Transverse colon (tissue), 4 donors: ENCODE measurements at regions not wholly inside any gene's neighbourhood (a gene's known extent, or its start where the extent isn't known, plus 50 kb on each side); places are given as distances from the start of the nearest gene placed in this dataset.

ENCODE experiments used
- DNase-seq: peaks from one replicate; pipeline ENCODE4 v3.0.0-alpha.2; 2019
- H3K27ac ChIP-seq, 4 donors: fragments of 200-600 bp; sonication (generic); 2 replicates each; pipeline ENCODE4 v1.5.1; 2016 to 2018; ENCODE audit warnings: inconsistent platforms in 4 of 4
- H3K27me3 ChIP-seq: fragments of 200-600 bp; sonication (generic); 2 replicates; pipeline ENCODE4 v1.5.1; 2017; ENCODE audit warnings: inconsistent platforms
- H3K36me3 ChIP-seq, 4 donors: fragments of 200-600 bp; sonication (generic); 2 replicates each; pipeline ENCODE4 v1.5.1; 2017 to 2019; ENCODE audit warnings: inconsistent platforms in 4 of 4
- H3K4me1 ChIP-seq, 4 donors: fragments of 200-600 bp; sonication (generic); 2 replicates each; pipeline ENCODE4 v1.5.1; 2017 to 2020; ENCODE audit warnings: inconsistent platforms in 4 of 4
- H3K4me3 ChIP-seq, 4 donors: fragments of 200-600 bp; sonication (generic); 1 replicate in 1 of 4; 2 replicates in 3 of 4; pipeline versions ENCODE4 v1.5.1 to v1.6.1; 2017 to 2019; ENCODE audit warnings: inconsistent platforms in 4 of 4
- H3K9me3 ChIP-seq, 2 donors: fragments of 200-600 bp; sonication (generic); 2 replicates each; pipeline ENCODE4 v1.5.1; 2017 to 2019; ENCODE audit warnings: inconsistent platforms in 2 of 2
- EP300 ChIP-seq: sonication (generic); formaldehyde crosslinking; IDR thresholded peaks from one replicate; pipeline ENCODE4 v1.6.1; 2017; ENCODE audit warnings: antibody characterized with exemption, low read depth
- POLR2A ChIP-seq: fragments of 450-650 bp; IDR thresholded peaks from one replicate; pipeline ENCODE4 v1.6.1; 2016; ENCODE audit warnings: antibody characterized with exemption, mild to moderate bottlenecking, moderate library complexity
- POLR2AphosphoS5 ChIP-seq, 3 donors: sonication (generic); formaldehyde crosslinking; IDR thresholded peaks; one replicate each; pipeline ENCODE4 v1.6.1; 2016; ENCODE audit warnings: antibody characterized with exemption in 3 of 3
- WGBS, 2 donors: methylation state at CpG; one replicate each; pipeline ENCODE4 v1.1.5; 2018; ENCODE audit warnings: low coverage in 1 of 2; 5-methylcytosine and 5-hydroxymethylcytosine counted together
- in situ Hi-C, 4 donors: fragments of 200-750 bp; cut with MboI; loops; one replicate each; pipeline versions ENCODE4 v1.15.0 to v1.15.1; 2017; ENCODE audit warnings: low sequenced_read_pairs in 3 of 4, low pct_ligation_motif_present in 1 of 4, low pct_unique_long_range_greater_than_20kb in 1 of 4
- intact Hi-C: fragments of 100-400 bp; cut with DNase I; formaldehyde crosslinking; loops from one replicate; pipeline ENCODE4 v1.15.1; 2023; ENCODE audit warnings: low total_unique reads
- TF ChIP-seq, protein P1 (sequence below), 5 experiments: fragments of 200-600 bp in 3 of 5; fragments of 450-650 bp in 2 of 5; sonication (generic) in 3 of 5; IDR thresholded peaks; 1 replicate in 2 of 5; 2 replicates in 3 of 5; pipeline ENCODE4 v1.5.1; 2016 to 2017; ENCODE audit warnings: antibody characterized with exemption in 5 of 5, inconsistent platforms in 3 of 5, mild to moderate bottlenecking in 2 of 5, moderate library complexity in 1 of 5

DNA sequence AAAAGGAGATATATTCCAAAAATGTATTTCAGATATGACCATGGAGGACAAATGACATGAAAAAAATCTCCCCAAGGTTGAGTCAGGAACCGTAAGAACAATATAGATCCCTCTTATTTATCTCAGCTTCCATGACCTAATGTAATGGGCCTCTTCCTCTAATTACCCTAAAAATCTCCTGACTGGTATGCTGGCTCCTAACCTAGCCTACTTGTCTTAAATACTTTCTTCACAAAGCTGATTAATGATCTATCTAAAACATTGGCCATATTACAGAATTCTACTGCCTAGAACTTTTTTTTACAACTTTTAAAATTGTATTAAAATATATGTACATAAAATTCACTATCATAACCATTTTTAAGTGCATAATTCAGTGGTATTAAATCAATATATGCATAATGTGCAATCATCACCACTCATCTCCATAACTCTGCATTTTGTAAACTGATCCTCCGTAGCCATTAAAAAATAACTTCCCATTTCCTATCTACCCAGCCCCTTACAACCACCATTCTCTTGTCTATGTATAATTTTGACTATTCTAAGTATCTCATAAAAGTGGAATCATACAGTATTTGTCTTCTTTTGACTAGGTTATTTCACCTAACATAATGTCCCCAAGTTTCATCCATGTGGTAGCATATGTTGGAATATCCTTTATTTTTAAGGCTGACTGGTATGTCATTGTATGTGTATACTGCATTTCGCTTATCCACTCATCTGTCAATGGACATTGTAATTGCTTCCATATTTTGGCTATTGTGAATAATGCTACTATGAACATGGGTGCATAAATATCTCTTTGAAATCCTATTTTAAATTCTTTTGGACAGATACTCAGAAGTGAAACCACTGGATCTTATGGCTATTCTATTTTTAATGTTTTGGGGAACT lies 464.6 kb downstream of the ADAMTS20 start:
- Histone ChIP-seq H3K27ac (no peak overlapping the region), H3K36me3 (no peaks in the 10 kb centered on the region), H3K4me1 (no peaks in the 10 kb centered on the region), H3K27me3 (no peaks in the 10 kb centered on the region), H3K4me3 (no peak overlapping the region), H3K9me3 (no peaks in the 10 kb centered on the region)
- TF ChIP-seq POLR2AphosphoS5 (IDR thresholded peaks at IDR 0.05) (no peak), EP300 (no peak), POLR2A (no peak)
- TF ChIP-seq, protein P1, sequence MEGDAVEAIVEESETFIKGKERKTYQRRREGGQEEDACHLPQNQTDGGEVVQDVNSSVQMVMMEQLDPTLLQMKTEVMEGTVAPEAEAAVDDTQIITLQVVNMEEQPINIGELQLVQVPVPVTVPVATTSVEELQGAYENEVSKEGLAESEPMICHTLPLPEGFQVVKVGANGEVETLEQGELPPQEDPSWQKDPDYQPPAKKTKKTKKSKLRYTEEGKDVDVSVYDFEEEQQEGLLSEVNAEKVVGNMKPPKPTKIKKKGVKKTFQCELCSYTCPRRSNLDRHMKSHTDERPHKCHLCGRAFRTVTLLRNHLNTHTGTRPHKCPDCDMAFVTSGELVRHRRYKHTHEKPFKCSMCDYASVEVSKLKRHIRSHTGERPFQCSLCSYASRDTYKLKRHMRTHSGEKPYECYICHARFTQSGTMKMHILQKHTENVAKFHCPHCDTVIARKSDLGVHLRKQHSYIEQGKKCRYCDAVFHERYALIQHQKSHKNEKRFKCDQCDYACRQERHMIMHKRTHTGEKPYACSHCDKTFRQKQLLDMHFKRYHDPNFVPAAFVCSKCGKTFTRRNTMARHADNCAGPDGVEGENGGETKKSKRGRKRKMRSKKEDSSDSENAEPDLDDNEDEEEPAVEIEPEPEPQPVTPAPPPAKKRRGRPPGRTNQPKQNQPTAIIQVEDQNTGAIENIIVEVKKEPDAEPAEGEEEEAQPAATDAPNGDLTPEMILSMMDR (IDR thresholded peaks at IDR 0.05): no peak
- in situ Hi-C loops (no loop called here), intact Hi-C loops (no loop called here)
- 61 to 76% methylated on average over 3 of the region's 3 CpGs for WGBS, 2 donors
- DNase-seq: no peak

DNA sequence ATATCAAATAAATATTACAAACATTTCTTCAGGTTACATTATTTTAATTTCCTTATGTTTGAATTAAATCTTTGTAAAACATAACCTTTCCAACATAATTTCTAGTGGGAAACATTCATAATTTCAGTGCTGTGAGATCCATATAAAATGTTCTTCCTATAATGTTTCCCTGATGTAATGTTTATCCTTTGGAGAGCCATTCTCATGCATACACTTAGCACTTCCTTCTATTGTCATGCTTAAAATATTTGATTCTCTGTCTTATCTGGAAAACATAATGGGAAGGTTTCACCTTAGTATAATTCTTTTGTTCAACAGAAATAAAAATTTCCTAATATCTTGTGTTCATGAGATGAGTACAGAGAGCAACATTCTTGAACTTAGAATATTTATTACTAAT lies 472.5 kb downstream of the ADAMTS20 start:
- no peak for DNase-seq
- TF ChIP-seq EP300: no peak
- TF ChIP-seq, protein P1 (IDR thresholded peaks at IDR 0.05): no peak
- in situ Hi-C loops: no loop called here
- Histone ChIP-seq H3K27me3 (no peaks in the 10 kb centered on the region), H3K4me1 (no peaks in the 10 kb centered on the region), H3K9me3 (no peaks in the 10 kb centered on the region), H3K36me3 (no peaks in the 10 kb centered on the region), H3K27ac (no peak overlapping the region), H3K4me3 (no peak overlapping the region)
- intact Hi-C loops: no loop called here

DNA sequence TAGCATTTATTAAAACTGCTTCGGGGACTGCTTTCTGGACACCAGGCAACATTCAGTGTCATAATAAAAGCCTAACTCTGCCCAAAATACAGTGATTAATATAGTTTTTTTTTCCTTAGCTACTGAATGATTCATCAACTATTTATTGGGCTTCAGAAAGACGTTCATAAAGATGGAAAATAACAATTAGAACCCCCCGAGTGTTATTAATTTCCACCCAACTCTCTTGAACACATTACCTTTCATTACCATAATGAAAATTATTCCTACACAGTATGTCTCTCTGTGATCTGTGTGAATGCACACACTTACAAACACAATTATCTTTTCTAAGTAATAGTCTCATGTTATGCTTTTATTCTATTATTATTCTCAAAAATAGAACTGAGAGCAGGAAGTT lies 473.0 kb downstream of the ADAMTS20 start:
- Histone ChIP-seq H3K27me3 (no peaks in the 10 kb centered on the region), H3K9me3 (no peaks in the 10 kb centered on the region), H3K27ac (no peak overlapping the region), H3K36me3 (no peaks in the 10 kb centered on the region), H3K4me1 (no peaks in the 10 kb centered on the region), H3K4me3 (no peak overlapping the region)
- in situ Hi-C loops (no loop called here), intact Hi-C loops (no loop called here)
- TF ChIP-seq EP300 (no peak), POLR2AphosphoS5 (IDR thresholded peaks at IDR 0.05) (no peak), POLR2A (no peak)
- TF ChIP-seq, protein P1 (IDR thresholded peaks at IDR 0.05): no peak
- WGBS, 2 donors: 53 to 56% methylated on average over 3 of the region's 3 CpGs
- no peak for DNase-seq

DNA sequence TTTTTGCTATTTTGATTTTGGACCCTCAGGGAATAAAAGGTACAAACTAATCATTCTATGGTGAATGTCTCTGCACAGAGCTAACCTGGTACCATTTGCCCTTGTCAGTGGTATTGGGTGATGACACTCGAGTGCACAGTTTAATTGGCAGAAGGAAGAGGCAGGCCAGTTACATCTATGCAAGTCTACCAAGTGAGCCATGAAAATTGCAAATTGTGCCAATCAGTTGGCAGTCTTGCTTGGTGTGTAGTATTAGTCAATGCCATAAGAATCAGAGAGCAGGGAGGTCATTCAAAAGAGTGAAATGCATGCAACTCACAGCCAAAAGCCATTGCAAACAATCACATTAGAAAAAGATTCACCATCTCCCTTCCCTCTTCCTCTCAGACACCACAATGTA lies 479.6 kb downstream of the ADAMTS20 start:
- H3K27ac ChIP-seq: no peak overlapping the region
- intact Hi-C loops: no loop called here

More for the DNA sequence above, 479.6 kb downstream of the ADAMTS20 start:
- Histone ChIP-seq H3K9me3 (no peaks in the 10 kb centered on the region), H3K4me3 (no peak overlapping the region), H3K36me3 (no peaks in the 10 kb centered on the region), H3K4me1 (no peaks in the 10 kb centered on the region), H3K27me3 (no peaks in the 10 kb centered on the region)
- TF ChIP-seq, protein P1 (IDR thresholded peaks at IDR 0.05): no peak
- TF ChIP-seq EP300 (no peak), POLR2AphosphoS5 (IDR thresholded peaks at IDR 0.05) (no peak), POLR2A (no peak)
- WGBS, 2 donors: 67 to 87% methylated on average over 1 of the region's 1 CpG
- in situ Hi-C loops: no loop called here
- DNase-seq: no peak
